ENCODE measurements at regions not wholly inside any gene's neighbourhood (a gene's known extent, or its start where the extent isn't known, plus 50 kb on each side); places are given as distances from the start of the nearest gene placed in this dataset.

DNA sequence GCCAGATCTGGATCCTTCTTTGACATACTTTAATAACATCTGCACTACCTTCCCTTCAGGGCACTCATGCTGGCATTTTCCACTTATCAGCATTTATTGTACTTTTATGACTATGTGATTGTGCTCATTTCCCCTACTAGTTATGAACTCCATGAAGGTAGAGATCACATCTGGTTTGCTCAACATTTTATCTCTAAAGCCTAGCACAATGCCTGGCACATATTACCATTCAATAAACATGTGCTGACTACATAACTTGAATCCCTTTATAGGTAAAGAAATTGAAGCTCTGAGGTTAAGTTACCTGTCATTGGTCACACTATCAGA is 221.2 kb downstream of the HHIPL2 start:
- TF ChIP-seq POLR2A (IDR thresholded peaks at IDR 0.05): no peak
- TF ChIP-seq, protein P1, sequence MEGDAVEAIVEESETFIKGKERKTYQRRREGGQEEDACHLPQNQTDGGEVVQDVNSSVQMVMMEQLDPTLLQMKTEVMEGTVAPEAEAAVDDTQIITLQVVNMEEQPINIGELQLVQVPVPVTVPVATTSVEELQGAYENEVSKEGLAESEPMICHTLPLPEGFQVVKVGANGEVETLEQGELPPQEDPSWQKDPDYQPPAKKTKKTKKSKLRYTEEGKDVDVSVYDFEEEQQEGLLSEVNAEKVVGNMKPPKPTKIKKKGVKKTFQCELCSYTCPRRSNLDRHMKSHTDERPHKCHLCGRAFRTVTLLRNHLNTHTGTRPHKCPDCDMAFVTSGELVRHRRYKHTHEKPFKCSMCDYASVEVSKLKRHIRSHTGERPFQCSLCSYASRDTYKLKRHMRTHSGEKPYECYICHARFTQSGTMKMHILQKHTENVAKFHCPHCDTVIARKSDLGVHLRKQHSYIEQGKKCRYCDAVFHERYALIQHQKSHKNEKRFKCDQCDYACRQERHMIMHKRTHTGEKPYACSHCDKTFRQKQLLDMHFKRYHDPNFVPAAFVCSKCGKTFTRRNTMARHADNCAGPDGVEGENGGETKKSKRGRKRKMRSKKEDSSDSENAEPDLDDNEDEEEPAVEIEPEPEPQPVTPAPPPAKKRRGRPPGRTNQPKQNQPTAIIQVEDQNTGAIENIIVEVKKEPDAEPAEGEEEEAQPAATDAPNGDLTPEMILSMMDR (IDR thresholded peaks at IDR 0.05): no peak

Measured in uterus (tissue), 2 donors.